GM10266 (cell line): ENCODE measurements at regions not wholly inside any gene's neighbourhood (a gene's known extent, or its start where the extent isn't known, plus 50 kb on each side); places are given as distances from the start of the nearest gene placed in this dataset.

ENCODE experiments used
- DNase-seq: peaks from one replicate; pipeline ENCODE4 v3.0.0; 2012; ENCODE audit errors: extremely low spot score
- TF ChIP-seq, protein P1 (sequence below): IDR thresholded peaks from 2 replicates; pipeline ENCODE4 v1.5.1; 2012; ENCODE audit warnings: mild to moderate bottlenecking, low read depth; ENCODE audit not compliant: control insufficient read depth, insufficient read depth; ENCODE audit errors: missing control alignments

DNA sequence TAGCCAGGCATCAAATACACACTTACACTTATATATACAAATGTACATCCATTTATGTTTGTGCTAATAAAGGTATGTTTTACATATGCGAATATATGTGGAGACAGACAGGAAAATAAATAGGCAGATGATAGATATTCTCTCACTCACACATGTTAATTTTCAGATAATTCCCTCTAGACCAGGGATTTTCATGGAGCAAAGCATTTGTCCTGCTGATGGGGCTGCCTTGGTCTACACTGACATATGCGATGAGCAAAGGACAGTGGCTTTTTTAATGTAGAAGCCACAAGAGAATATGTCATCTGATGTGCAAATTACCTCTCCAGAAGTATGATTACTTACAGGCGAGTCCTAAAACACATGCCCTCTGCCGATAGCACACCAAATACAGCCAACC is 224.5 kb downstream of the VEGFC start:
- TF ChIP-seq, protein P1, sequence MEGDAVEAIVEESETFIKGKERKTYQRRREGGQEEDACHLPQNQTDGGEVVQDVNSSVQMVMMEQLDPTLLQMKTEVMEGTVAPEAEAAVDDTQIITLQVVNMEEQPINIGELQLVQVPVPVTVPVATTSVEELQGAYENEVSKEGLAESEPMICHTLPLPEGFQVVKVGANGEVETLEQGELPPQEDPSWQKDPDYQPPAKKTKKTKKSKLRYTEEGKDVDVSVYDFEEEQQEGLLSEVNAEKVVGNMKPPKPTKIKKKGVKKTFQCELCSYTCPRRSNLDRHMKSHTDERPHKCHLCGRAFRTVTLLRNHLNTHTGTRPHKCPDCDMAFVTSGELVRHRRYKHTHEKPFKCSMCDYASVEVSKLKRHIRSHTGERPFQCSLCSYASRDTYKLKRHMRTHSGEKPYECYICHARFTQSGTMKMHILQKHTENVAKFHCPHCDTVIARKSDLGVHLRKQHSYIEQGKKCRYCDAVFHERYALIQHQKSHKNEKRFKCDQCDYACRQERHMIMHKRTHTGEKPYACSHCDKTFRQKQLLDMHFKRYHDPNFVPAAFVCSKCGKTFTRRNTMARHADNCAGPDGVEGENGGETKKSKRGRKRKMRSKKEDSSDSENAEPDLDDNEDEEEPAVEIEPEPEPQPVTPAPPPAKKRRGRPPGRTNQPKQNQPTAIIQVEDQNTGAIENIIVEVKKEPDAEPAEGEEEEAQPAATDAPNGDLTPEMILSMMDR, result no peak
- no peak for DNase-seq

DNA sequence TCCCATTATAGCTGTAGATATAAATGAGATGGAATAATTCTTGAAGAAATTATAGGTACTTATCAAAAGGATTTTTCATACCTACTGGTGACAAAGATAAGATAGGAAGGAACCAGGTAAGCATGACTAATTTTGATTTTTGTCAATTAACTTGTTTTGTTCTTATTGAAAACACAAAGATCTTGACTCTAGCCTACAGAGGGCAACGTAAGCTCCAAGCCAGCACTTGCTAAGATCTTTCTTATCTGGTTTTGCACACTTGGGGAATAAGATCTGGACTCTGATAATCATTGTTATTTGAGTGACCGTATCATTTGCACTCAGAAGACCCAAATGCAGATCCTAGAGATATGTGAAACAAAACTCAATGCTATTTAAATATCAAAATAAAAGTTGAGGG is 223.4 kb downstream of the VEGFC start:
- no peak for DNase-seq
- TF ChIP-seq, protein P1, result no peak

DNA sequence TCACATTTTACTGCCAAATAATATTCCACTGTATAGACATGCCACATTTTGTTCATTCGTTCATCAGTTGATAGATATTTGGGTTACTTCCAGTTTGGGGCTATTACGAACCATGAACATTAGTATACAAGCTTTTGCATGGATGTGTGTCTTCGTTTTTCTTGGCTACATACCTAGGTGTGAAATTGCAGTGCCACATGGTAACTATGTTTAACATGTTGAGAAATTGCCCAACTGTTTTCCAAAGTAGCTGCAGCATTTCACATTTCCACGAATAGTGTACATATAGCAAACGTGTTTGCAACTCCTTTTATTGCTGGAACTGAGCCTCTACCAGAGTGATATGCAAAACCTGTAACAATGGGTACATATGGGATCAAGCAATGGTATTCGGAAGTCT is 221.5 kb downstream of the VEGFC start:
- DNase-seq, result no peak
- TF ChIP-seq, protein P1, result no peak

DNA sequence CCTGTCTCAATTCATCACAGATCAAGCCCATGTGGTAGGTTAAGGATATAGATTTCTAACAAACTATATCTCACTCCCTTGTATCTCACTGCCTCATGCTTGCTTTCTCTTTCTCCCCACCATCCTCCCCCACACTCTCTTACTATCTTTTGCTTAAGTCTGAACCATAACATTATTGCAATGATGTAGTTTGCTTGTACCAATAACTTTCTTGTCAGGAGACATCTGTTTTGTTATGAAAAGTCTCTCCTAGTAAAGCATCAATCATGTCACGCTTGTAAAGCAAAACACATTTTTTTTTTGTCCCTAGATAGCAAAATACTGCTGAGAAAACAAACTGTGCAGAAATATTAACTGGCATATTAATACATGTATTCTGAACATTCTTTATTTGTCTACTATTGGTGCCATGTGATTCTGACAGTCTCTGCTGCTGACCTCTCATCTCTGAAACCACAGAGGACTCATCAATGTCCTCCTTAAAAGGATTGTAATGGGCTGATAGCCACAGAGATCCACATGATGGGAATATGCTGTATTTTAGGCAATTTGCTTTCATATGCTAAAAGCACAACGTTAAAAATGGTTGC is 217.5 kb downstream of the VEGFC start:
- no peak for DNase-seq
- TF ChIP-seq, protein P1, result no peak

DNA sequence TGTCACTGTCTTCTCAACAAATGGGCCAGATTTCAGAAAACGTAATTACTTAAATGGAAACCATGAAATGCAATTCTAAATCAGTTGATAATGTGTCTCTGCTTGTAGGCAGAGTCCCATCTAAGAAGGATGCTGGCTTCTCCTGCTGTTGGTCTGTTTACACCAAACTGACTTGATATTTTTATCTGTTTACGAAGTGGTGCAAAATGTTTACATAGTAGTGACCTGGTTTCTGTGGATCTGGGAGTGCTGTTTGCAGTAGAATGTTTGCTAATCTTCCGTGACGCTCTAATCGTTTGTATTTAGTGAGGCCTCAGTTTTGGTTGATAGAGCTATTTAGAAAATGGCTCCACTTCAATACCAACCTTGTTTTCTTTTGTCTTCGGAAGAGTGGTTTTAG is 213.5 kb downstream of the VEGFC start:
- DNase-seq, result no peak
- TF ChIP-seq, protein P1, result no peak

DNA sequence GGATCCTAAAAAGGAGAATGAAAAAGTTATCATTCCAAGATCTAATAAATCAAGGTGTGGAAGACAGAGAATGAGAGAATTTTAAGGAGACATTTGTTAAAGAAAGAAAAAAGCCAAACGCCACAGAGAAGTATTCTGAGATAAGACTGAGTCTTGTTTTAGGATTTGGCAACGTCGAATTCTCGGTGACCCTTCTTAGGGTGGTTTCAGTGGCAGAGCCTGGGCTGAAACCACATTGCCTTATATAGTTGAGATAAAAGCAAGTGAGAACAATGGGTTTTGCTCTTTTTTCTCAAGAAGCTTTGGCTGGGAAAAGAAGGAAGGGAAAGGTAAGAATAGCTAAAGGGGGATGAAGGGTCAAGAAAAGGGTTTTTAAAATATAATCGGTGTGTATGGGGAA is 209.4 kb downstream of the VEGFC start:
- DNase-seq, result no peak
- TF ChIP-seq, protein P1, result no peak

DNA sequence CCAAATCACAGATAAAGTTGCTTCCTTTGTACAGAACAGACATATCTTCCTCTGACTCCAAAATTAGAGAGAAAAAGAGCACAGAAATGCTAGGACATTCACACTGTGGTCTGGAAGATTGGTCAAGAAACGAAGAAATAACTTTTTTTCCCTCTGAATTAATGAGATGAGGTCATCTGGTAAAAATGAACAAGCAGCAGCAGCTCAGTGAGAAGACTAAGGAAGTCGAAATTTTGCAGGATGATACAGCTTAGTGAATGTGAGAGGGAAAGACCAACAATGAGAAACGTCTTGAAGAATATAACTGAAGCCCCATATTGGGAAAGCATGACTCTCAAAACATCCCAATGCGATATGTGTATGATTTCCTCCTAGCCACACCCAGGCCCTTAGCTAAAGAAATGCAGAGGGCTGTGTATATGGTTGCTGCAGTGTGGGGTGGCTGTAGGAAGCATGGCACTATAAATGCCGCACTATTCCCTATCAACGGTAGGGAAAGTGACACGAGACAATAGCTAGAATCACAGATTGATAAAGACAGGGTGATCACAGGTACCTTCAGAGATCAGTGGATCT is 208.6 kb downstream of the VEGFC start:
- DNase-seq, result no peak
- TF ChIP-seq, protein P1, result no peak
